ENCODE measurements at regions not wholly inside any gene's neighbourhood (a gene's known extent, or its start where the extent isn't known, plus 50 kb on each side); places are given as distances from the start of the nearest gene placed in this dataset.
"Not testable (repeated sequence)": the region's sequence is repeated elsewhere in the genome, so short reads cannot be mapped to it uniquely, and the experiment has no call there.

DNA sequence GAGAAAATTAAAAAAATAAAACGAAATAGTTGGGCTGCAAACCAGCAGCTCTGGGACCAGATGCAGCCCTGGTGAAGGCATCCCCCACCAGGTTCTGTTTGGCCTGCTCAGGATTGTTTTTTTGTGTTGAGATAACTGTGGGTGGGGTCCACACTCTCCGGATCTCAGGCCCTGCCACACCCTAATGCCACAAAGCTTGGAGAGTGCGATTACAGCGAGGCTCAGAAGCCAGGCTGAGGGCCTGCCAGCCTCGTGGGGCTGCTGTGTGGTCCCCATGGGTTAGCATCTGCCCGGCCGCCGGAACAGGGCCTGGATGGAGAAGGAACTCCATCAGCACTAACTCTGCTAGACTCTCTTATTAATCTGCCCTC lies 290.8 kb upstream of the PLGLB2 start:
- not testable (repeated sequence) for H3K4me1 ChIP-seq (ENCODE audit: control insufficient read depth in 5 of 5, insufficient read depth in 5 of 5, low read length in 5 of 5); H3K9me3 ChIP-seq (ENCODE audit: control insufficient read depth in 4 of 4, insufficient read depth in 3 of 4, low read length in 3 of 4); H3K27ac ChIP-seq (ENCODE audit: low read depth in 1 of 2, low read length in 1 of 2); ATAC-seq (ENCODE audit: insufficient read depth, low FRiP score); H3K27me3 ChIP-seq (ENCODE audit: control insufficient read depth in 3 of 3, insufficient read depth in 3 of 3, low read length in 2 of 3); DNase-seq; H3K36me3 ChIP-seq (ENCODE audit: control insufficient read depth in 4 of 4, insufficient read depth in 4 of 4, low read length in 4 of 4); H3K9ac ChIP-seq (ENCODE audit: insufficient read depth in 1 of 2, low read length in 2 of 2); H3K4me3 ChIP-seq
- 36 to 40% methylated on average over 3 of the region's 8 CpGs for WGBS, 2 donors

DNA sequence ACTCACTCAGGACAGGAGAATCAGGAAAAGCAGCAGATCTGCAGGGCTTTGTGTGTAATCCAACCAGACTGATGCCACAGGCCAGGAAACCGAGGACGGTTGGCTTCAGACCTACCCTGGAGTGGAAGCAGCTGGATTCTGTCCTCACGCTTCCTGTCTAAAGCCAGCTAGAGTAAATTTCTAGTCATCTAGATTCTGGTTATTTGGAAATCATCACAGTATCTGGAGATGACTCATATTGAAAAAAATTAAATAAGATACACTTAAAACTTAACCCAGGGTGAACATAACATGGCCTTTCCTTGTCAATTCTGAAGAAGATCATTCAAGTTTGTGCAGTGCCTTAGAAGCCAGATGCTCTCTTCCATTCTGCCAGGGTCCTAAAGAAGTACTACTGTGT lies 288.9 kb upstream of the PLGLB2 start:
- H3K4me3 ChIP-seq; DNase-seq; H3K27ac ChIP-seq (ENCODE audit: low read depth in 1 of 2, low read length in 1 of 2); H3K36me3 ChIP-seq (ENCODE audit: control insufficient read depth in 4 of 4, insufficient read depth in 4 of 4, low read length in 4 of 4); H3K4me1 ChIP-seq (ENCODE audit: control insufficient read depth in 5 of 5, insufficient read depth in 5 of 5, low read length in 5 of 5); ATAC-seq (ENCODE audit: insufficient read depth, low FRiP score); H3K9me3 ChIP-seq (ENCODE audit: control insufficient read depth in 4 of 4, insufficient read depth in 3 of 4, low read length in 3 of 4); H3K9ac ChIP-seq (ENCODE audit: insufficient read depth in 1 of 2, low read length in 2 of 2); H3K27me3 ChIP-seq (ENCODE audit: control insufficient read depth in 3 of 3, insufficient read depth in 3 of 3, low read length in 2 of 3): not testable (repeated sequence)
- no CpG with 5 or more reads among the region's 3 CpGs for WGBS, 2 donors

DNA sequence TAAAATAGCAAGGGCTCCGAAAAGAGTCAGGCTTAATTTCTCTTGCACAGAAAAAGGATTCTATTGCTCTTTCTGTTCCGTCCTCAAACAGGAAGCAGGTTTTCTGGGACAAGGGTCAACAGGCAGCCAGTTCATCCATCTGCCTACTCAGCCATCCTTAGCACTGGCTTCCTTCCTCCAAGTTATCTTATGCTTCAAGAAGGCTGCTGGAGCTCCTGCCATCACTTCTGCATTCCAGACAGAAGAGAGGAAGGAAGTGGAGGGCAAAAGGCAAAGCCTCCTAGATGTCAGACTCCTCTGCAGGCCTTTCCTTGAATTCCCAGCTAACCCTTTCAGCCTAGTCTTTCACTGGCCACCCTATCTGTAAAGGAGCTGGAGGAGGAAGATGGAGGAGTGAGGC lies 287.8 kb upstream of the PLGLB2 start:
- 14 to 29% methylated on average over 1 of the region's 2 CpGs for WGBS, 2 donors
- not testable (repeated sequence) for H3K27me3 ChIP-seq (ENCODE audit: control insufficient read depth in 3 of 3, insufficient read depth in 3 of 3, low read length in 2 of 3); ATAC-seq (ENCODE audit: insufficient read depth, low FRiP score)

DNA sequence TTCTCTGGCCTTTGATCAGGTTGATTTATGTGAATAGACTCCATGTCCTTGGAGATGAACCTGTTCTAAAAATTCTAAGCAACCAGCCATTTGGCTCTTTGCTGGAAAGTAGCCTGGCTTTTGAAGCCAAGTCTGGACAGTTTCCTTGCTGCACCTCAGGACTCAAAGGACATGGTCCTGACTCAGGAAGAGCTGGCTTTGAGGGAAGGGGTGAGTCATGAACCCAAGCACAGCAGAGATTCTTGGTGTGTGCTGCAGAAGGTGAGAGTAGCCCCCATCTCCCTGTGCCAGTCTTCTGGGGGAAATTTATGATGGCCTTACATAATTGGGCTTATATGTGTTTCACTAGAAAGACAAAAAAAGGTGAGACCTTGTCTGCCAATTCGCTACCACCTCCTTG lies 287.2 kb upstream of the PLGLB2 start:
- no CpG with 5 or more reads among the region's 1 CpG for WGBS, 2 donors
- not testable (repeated sequence) for H3K27ac ChIP-seq (ENCODE audit: low read depth in 1 of 2, low read length in 1 of 2); ATAC-seq (ENCODE audit: insufficient read depth, low FRiP score); DNase-seq; H3K9ac ChIP-seq (ENCODE audit: insufficient read depth in 1 of 2, low read length in 2 of 2); H3K36me3 ChIP-seq (ENCODE audit: control insufficient read depth in 4 of 4, insufficient read depth in 4 of 4, low read length in 4 of 4); H3K27me3 ChIP-seq (ENCODE audit: control insufficient read depth in 3 of 3, insufficient read depth in 3 of 3, low read length in 2 of 3); H3K9me3 ChIP-seq (ENCODE audit: control insufficient read depth in 4 of 4, insufficient read depth in 3 of 4, low read length in 3 of 4); H3K4me1 ChIP-seq (ENCODE audit: control insufficient read depth in 5 of 5, insufficient read depth in 5 of 5, low read length in 5 of 5); H3K4me3 ChIP-seq

More for the DNA sequence above, 287.8 kb upstream of the PLGLB2 start:
- H3K9me3 ChIP-seq (ENCODE audit: control insufficient read depth in 4 of 4, insufficient read depth in 3 of 4, low read length in 3 of 4); H3K9ac ChIP-seq (ENCODE audit: insufficient read depth in 1 of 2, low read length in 2 of 2); H3K27ac ChIP-seq (ENCODE audit: low read depth in 1 of 2, low read length in 1 of 2); H3K36me3 ChIP-seq (ENCODE audit: control insufficient read depth in 4 of 4, insufficient read depth in 4 of 4, low read length in 4 of 4); H3K4me3 ChIP-seq; H3K4me1 ChIP-seq (ENCODE audit: control insufficient read depth in 5 of 5, insufficient read depth in 5 of 5, low read length in 5 of 5); DNase-seq: not testable (repeated sequence)

DNA sequence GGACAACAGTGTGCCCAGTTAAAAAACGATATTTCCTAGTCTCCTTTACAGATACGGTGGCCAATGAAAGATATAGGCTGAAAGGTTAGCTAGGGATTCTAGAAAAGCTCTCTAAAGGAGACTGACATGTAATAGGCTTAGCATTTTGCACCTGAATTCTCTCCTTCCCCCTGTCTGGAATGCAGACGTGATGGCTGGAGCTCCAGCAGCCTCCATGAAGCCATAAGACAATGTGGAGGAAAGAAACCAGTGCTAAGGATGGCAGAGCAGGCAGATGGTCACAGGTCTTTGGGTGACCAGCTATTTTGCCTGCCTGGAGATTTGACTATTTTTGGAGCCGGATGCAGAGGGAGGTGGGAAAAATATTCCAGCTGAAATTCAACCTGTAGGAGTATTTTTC lies 286.2 kb upstream of the PLGLB2 start:
- H3K4me3 ChIP-seq; H3K27ac ChIP-seq (ENCODE audit: low read depth in 1 of 2, low read length in 1 of 2); H3K36me3 ChIP-seq (ENCODE audit: control insufficient read depth in 4 of 4, insufficient read depth in 4 of 4, low read length in 4 of 4); H3K9me3 ChIP-seq (ENCODE audit: control insufficient read depth in 4 of 4, insufficient read depth in 3 of 4, low read length in 3 of 4); H3K27me3 ChIP-seq (ENCODE audit: control insufficient read depth in 3 of 3, insufficient read depth in 3 of 3, low read length in 2 of 3); H3K9ac ChIP-seq (ENCODE audit: insufficient read depth in 1 of 2, low read length in 2 of 2); ATAC-seq (ENCODE audit: insufficient read depth, low FRiP score); H3K4me1 ChIP-seq (ENCODE audit: control insufficient read depth in 5 of 5, insufficient read depth in 5 of 5, low read length in 5 of 5); DNase-seq: not testable (repeated sequence)
- WGBS, 2 donors, result 84 to 91% methylated on average over 3 to 4 of the region's 4 CpGs

DNA sequence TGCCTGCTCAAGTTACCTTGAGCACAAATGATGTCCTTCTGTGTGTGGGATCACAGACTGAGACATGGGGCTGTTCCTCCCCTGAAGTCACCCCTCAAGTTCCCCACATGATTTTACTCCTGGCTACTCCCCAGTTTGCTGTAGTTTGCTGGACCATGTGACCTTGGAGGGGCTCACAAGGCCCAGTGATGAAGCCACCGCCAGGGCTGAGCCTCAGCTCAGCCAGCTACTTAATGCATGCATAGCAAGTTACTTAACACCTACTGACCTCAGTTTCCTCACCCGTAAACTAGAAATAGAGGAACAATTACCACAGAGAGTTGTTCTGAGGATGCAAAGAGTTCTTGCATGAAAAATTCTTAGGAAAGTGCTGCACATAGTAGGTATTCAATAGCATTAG lies 283.7 kb upstream of the PLGLB2 start:
- WGBS, 2 donors, result 21 to 62% methylated on average over 1 to 2 of the region's 2 CpGs
- not testable (repeated sequence) for ATAC-seq (ENCODE audit: insufficient read depth, low FRiP score); H3K27me3 ChIP-seq (ENCODE audit: control insufficient read depth in 3 of 3, insufficient read depth in 3 of 3, low read length in 2 of 3); H3K27ac ChIP-seq (ENCODE audit: low read depth in 1 of 2, low read length in 1 of 2); H3K9me3 ChIP-seq (ENCODE audit: control insufficient read depth in 4 of 4, insufficient read depth in 3 of 4, low read length in 3 of 4); H3K36me3 ChIP-seq (ENCODE audit: control insufficient read depth in 4 of 4, insufficient read depth in 4 of 4, low read length in 4 of 4); H3K4me3 ChIP-seq; H3K9ac ChIP-seq (ENCODE audit: insufficient read depth in 1 of 2, low read length in 2 of 2); DNase-seq; H3K4me1 ChIP-seq (ENCODE audit: control insufficient read depth in 5 of 5, insufficient read depth in 5 of 5, low read length in 5 of 5)

DNA sequence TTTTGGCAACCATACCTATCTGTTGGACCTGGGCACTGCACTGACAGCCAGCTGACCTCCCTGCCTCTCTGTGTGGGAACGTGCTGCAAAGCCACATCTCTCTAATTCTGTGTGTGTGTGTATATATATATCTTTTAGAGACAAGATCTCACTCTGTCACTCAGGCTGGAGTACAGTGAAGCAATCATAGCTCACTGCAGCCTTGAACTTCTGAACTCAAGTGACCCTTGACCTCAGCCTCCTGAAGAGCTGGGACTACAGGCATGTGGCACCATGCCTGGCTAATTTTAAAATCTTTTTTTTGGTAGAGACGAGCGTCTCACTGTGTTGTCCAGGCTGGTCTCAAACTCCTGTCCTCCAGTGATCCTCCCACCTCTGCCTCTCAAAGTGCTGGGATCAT lies 282.2 kb upstream of the PLGLB2 start:
- not testable (repeated sequence) for H3K9ac ChIP-seq (ENCODE audit: insufficient read depth in 1 of 2, low read length in 2 of 2); H3K4me3 ChIP-seq; H3K36me3 ChIP-seq (ENCODE audit: control insufficient read depth in 4 of 4, insufficient read depth in 4 of 4, low read length in 4 of 4); H3K27me3 ChIP-seq (ENCODE audit: control insufficient read depth in 3 of 3, insufficient read depth in 3 of 3, low read length in 2 of 3); H3K4me1 ChIP-seq (ENCODE audit: control insufficient read depth in 5 of 5, insufficient read depth in 5 of 5, low read length in 5 of 5); H3K27ac ChIP-seq (ENCODE audit: low read depth in 1 of 2, low read length in 1 of 2); ATAC-seq (ENCODE audit: insufficient read depth, low FRiP score); H3K9me3 ChIP-seq (ENCODE audit: control insufficient read depth in 4 of 4, insufficient read depth in 3 of 4, low read length in 3 of 4); DNase-seq
- 55 to 58% methylated on average over 1 of the region's 3 CpGs for WGBS, 2 donors

DNA sequence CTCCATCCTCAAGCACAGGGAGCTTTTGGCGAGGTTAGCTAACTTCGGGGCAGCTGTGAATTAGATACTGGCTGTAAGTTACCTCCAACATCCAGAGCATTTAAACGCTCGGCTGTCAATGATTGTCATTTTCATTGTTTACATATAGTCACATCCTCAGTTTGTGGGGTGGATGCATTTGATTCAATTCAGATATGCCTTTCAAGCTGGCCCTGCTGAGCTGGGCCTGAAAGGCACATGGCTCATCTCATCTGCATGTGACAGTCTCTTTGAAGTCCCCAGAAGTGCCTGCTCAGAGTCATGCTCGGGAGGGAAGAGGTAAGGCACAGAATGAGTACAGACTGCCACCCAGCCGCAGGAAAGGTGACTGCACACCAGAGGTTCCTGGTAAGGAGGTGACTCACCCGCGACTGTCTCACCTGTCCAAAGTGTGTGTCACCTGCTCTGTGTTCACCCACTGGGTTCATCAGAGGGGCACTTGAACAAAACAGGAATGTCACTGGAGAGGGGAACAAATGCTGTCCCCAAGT lies 281.2 kb upstream of the PLGLB2 start:
- H3K4me3 ChIP-seq; H3K4me1 ChIP-seq (ENCODE audit: control insufficient read depth in 5 of 5, insufficient read depth in 5 of 5, low read length in 5 of 5); H3K9ac ChIP-seq (ENCODE audit: insufficient read depth in 1 of 2, low read length in 2 of 2); H3K27me3 ChIP-seq (ENCODE audit: control insufficient read depth in 3 of 3, insufficient read depth in 3 of 3, low read length in 2 of 3); DNase-seq; H3K9me3 ChIP-seq (ENCODE audit: control insufficient read depth in 4 of 4, insufficient read depth in 3 of 4, low read length in 3 of 4); H3K36me3 ChIP-seq (ENCODE audit: control insufficient read depth in 4 of 4, insufficient read depth in 4 of 4, low read length in 4 of 4); H3K27ac ChIP-seq (ENCODE audit: low read depth in 1 of 2, low read length in 1 of 2): not testable (repeated sequence)
- ATAC-seq (ENCODE audit: insufficient read depth, low FRiP score), result peak; percentile 95
- 65 to 72% methylated on average over 7 of the region's 8 CpGs for WGBS, 2 donors

Measured in lung (tissue), 9 donors.